ENCODE measurements at regions not wholly inside any gene's neighbourhood (a gene's known extent, or its start where the extent isn't known, plus 50 kb on each side); places are given as distances from the start of the nearest gene placed in this dataset.

DNA sequence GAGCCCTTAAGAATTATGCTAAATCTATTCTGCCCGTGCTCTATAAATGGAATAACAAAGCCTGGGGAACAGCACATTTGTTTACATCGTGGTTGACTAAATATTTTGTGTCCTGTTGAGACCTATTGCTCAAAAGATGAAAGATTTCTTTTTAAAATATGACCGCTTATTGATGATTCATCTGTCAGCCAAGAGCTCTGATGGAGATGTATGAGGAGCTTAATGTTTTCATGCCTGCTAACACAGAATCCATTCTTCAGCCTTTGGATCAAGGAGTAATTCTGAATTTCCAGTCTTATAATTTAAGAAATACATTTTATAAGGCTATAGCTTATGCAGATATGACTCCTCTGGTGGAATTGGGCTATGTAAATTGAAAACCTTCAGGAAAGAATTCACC is 271.3 kb upstream of the FAT4 start:
- ChIA-PET POLR2A (no interaction called here), CTCF (no interaction called here)
- no peak overlapping the region for H3K4me3 ChIP-seq (ENCODE audit: low read depth, low read length)
- no peak for DNase-seq (ENCODE audit: low read depth, low spot score)
- TF ChIP-seq, protein P1, sequence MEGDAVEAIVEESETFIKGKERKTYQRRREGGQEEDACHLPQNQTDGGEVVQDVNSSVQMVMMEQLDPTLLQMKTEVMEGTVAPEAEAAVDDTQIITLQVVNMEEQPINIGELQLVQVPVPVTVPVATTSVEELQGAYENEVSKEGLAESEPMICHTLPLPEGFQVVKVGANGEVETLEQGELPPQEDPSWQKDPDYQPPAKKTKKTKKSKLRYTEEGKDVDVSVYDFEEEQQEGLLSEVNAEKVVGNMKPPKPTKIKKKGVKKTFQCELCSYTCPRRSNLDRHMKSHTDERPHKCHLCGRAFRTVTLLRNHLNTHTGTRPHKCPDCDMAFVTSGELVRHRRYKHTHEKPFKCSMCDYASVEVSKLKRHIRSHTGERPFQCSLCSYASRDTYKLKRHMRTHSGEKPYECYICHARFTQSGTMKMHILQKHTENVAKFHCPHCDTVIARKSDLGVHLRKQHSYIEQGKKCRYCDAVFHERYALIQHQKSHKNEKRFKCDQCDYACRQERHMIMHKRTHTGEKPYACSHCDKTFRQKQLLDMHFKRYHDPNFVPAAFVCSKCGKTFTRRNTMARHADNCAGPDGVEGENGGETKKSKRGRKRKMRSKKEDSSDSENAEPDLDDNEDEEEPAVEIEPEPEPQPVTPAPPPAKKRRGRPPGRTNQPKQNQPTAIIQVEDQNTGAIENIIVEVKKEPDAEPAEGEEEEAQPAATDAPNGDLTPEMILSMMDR (IDR thresholded peaks at IDR 0.05; ENCODE audit: insufficient read depth, low read length, missing control alignments), result no peak

GRCh38 chr4:125042041-125042440 is 272.7 kb upstream of the FAT4 start:
- no peak for DNase-seq (ENCODE audit: low read depth, low spot score)
- TF ChIP-seq, protein P1 (IDR thresholded peaks at IDR 0.05; ENCODE audit: insufficient read depth, low read length, missing control alignments), result no peak
- CTCF ChIA-PET, result no interaction called here
- no peak overlapping the region for H3K4me3 ChIP-seq (ENCODE audit: low read depth, low read length)
- POLR2A ChIA-PET, result no interaction called here

- TF ChIP-seq, protein P1 (IDR thresholded peaks at IDR 0.05; ENCODE audit: insufficient read depth, low read length, missing control alignments), result no peak
- no peak for DNase-seq (ENCODE audit: low read depth, low spot score)
- ChIA-PET CTCF (no interaction called here), POLR2A (no interaction called here)
- H3K4me3 ChIP-seq (ENCODE audit: low read depth, low read length), result no peak overlapping the region
These were observed 273.3 kb upstream of the FAT4 start for GRCh38 chr4:125041372-125041930.

DNA sequence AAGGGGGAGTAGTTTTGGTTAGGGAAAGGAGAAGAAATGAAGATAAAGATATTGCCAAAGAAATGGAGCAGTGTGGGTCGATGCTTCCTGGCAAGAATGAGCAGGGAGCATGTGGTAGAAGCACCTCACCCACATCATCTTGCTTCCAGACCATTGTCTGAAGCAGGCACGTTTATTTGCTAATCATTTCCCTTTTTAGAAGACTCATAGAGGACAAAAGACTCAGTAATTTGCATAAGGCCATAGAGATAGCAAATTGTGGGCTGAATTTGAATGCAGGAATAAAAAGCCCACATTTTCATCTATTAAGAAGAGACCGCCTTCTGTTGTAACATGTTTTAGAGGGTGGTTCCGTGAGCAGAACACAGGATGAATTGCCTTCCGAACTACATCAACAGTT is 275.2 kb upstream of the FAT4 start:
- H3K4me3 ChIP-seq (ENCODE audit: low read depth, low read length), result no peak overlapping the region
- ChIA-PET CTCF (no interaction called here), POLR2A (no interaction called here)
- TF ChIP-seq, protein P1 (IDR thresholded peaks at IDR 0.05; ENCODE audit: insufficient read depth, low read length, missing control alignments), result no peak
- DNase-seq (ENCODE audit: low read depth, low spot score), result no peak

GRCh38 chr4:125022855-125023501 is 291.8 kb upstream of the FAT4 start:
- DNase-seq (ENCODE audit: low read depth, low spot score), result no peak
- TF ChIP-seq, protein P1 (IDR thresholded peaks at IDR 0.05; ENCODE audit: insufficient read depth, low read length, missing control alignments), result no peak
- ChIA-PET POLR2A (no interaction called here), CTCF (no interaction called here)
- H3K4me3 ChIP-seq (ENCODE audit: low read depth, low read length), result no peak overlapping the region

GRCh38 chr4:125021189-125021588 is 293.6 kb upstream of the FAT4 start:
- ChIA-PET POLR2A (no interaction called here), CTCF (interaction anchor here (1.0 kb wide), 2 partner anchors 9 to 684 kb away, joined by 3 read pairs; no protein-coding TSS in a partner anchor)
- no peak for DNase-seq (ENCODE audit: low read depth, low spot score)
- no peak overlapping the region for H3K4me3 ChIP-seq (ENCODE audit: low read depth, low read length)
- TF ChIP-seq, protein P1 (IDR thresholded peaks at IDR 0.05; ENCODE audit: insufficient read depth, low read length, missing control alignments), result no peak
